ENCODE measurements at regions not wholly inside any gene's neighbourhood (a gene's known extent, or its start where the extent isn't known, plus 50 kb on each side); places are given as distances from the start of the nearest gene placed in this dataset.
"Not testable (repeated sequence)": the region's sequence is repeated elsewhere in the genome, so short reads cannot be mapped to it uniquely, and the experiment has no call there.

DNA sequence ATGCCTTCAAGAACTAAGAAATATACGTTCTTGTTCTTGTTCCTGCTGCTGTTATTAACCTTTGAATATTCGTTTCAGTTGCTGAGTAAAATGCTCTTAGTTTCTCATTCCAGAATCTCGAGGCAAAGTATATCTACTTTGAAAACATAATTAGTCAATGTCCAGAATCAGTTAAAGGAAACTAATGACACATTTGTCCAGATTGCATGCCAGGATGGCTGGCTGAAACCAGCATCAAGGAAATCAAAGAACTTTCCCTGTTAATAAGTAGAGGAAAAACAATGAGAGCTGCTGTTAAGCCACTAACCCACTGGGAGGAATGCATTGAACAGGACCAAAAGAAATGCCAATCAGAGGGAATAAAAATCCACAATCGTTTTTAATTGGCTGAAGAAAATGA lies 196.9 kb downstream of the ALDH8A1 start:
- no peak for DNase-seq
- no peaks in the 10 kb centered on the region for H3K9me3 Mint-ChIP-seq
- no peak overlapping the region for H3K27ac Mint-ChIP-seq
- no peaks in the 10 kb centered on the region for H3K4me1 Mint-ChIP-seq
- H3K27me3 Mint-ChIP-seq (ENCODE audit: low read depth, poor library complexity) = peaks cover 7% of the 10 kb centered on the region
- TF ChIP-seq, protein P1, sequence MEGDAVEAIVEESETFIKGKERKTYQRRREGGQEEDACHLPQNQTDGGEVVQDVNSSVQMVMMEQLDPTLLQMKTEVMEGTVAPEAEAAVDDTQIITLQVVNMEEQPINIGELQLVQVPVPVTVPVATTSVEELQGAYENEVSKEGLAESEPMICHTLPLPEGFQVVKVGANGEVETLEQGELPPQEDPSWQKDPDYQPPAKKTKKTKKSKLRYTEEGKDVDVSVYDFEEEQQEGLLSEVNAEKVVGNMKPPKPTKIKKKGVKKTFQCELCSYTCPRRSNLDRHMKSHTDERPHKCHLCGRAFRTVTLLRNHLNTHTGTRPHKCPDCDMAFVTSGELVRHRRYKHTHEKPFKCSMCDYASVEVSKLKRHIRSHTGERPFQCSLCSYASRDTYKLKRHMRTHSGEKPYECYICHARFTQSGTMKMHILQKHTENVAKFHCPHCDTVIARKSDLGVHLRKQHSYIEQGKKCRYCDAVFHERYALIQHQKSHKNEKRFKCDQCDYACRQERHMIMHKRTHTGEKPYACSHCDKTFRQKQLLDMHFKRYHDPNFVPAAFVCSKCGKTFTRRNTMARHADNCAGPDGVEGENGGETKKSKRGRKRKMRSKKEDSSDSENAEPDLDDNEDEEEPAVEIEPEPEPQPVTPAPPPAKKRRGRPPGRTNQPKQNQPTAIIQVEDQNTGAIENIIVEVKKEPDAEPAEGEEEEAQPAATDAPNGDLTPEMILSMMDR (IDR thresholded peaks at IDR 0.05) = no peak
- no peaks in the 10 kb centered on the region for H3K36me3 Mint-ChIP-seq (ENCODE audit: low read depth)
- no peak overlapping the region for H3K4me3 Mint-ChIP-seq

DNA sequence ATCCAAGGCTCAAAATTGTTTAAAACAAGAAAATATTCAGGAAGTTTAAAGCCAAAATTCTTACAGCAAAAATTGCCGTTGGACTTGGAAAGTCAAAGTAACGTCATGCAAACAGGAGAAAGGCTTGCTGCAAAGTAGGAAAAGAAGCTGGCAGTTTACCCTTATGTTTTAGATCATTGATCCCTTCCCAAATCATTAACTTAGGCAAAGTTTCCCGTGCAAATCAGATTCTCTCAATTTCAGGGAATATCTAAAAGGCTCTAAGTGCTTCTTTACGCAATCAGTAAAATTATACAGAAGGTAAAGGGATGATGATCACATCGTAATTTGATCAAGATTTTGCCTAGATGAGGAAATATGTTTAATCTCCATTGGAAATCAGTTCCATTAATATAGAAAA lies 197.5 kb downstream of the ALDH8A1 start:
- H3K9me3 Mint-ChIP-seq = no peaks in the 10 kb centered on the region
- peaks cover 7% of the 10 kb centered on the region for H3K27me3 Mint-ChIP-seq (ENCODE audit: low read depth, poor library complexity)
- no peak overlapping the region for H3K4me3 Mint-ChIP-seq
- no peaks in the 10 kb centered on the region for H3K36me3 Mint-ChIP-seq (ENCODE audit: low read depth)
- no peak overlapping the region for H3K27ac Mint-ChIP-seq
- H3K4me1 Mint-ChIP-seq = no peaks in the 10 kb centered on the region
- no peak for DNase-seq
- TF ChIP-seq, protein P1 (IDR thresholded peaks at IDR 0.05) = no peak

GRCh38 chr6:134750669-134751068 lies 199.2 kb downstream of the ALDH8A1 start:
- H3K9me3 Mint-ChIP-seq = no peaks in the 10 kb centered on the region
- no peaks in the 10 kb centered on the region for H3K4me1 Mint-ChIP-seq
- TF ChIP-seq, protein P1 (IDR thresholded peaks at IDR 0.05) = no peak
- H3K27me3 Mint-ChIP-seq (ENCODE audit: low read depth, poor library complexity) = peaks cover 5% of the 10 kb centered on the region
- H3K4me3 Mint-ChIP-seq = no peak overlapping the region
- H3K36me3 Mint-ChIP-seq (ENCODE audit: low read depth) = no peaks in the 10 kb centered on the region
- H3K27ac Mint-ChIP-seq = peak overlapping the region; percentile 18
- no peak for DNase-seq

DNA sequence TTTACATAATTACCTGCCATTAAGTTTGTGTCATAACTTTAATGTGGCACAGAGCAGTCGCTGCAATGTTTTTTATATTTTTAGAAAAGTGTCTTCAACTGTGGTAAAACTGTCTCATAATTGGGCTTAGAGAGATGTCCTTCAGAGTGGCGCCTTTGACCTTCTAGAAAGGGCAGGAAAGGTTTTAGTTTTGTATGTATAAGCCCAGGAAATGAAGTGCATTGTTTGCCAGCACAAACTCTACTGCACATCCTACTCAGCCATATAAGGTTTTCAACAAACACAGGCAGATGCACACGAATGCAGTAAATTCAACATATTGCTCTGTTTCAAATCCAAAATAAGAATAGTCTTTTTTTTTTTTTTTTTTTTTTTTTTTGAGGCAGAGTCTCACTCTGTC lies 201.4 kb downstream of the ALDH8A1 start:
- Mint-ChIP-seq H3K27ac (no peak overlapping the region), H3K4me3 (no peak overlapping the region), H3K9me3 (no peaks in the 10 kb centered on the region), H3K4me1 (no peaks in the 10 kb centered on the region), H3K36me3 (ENCODE audit: low read depth) (no peaks in the 10 kb centered on the region), H3K27me3 (ENCODE audit: low read depth, poor library complexity) (peaks cover 5% of the 10 kb centered on the region)
- no peak for DNase-seq
- TF ChIP-seq, protein P1 (IDR thresholded peaks at IDR 0.05) = no peak

DNA sequence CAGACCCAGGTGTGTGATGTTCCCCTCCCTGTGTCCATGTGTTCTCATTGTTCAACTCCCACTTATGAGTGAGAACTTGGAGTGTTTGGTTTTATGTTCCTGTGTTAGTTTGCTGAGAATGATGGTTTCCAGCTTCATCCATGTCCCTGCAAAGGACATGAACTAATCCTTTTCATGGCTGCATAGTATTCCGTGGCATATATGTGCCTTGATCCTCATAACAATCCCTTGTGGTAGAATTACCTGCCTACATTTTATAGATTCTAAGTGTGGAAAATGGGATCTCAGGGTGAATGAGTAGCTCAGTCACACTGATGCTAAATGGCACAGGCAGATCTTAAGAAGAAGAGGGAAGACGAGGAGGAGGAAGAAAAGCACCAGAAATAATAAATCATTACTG lies 202.7 kb downstream of the ALDH8A1 start:
- H3K9me3 Mint-ChIP-seq; H3K36me3 Mint-ChIP-seq (ENCODE audit: low read depth); H3K4me1 Mint-ChIP-seq; DNase-seq; H3K27ac Mint-ChIP-seq; H3K27me3 Mint-ChIP-seq (ENCODE audit: low read depth, poor library complexity); H3K4me3 Mint-ChIP-seq: not testable (repeated sequence)

- Mint-ChIP-seq H3K4me1 (peaks cover 5% of the 10 kb centered on the region), H3K36me3 (ENCODE audit: low read depth) (no peaks in the 10 kb centered on the region), H3K4me3 (no peak overlapping the region), H3K27me3 (ENCODE audit: low read depth, poor library complexity) (peaks cover 5% of the 10 kb centered on the region), H3K9me3 (no peaks in the 10 kb centered on the region), H3K27ac (peak overlapping the region; percentile 74)
- TF ChIP-seq, protein P1 (IDR thresholded peaks at IDR 0.05) = no peak
- DNase-seq = no peak
These were observed 203.8 kb downstream of the ALDH8A1 start for GRCh38 chr6:134746140-134746539.

- DNase-seq; H3K4me1 Mint-ChIP-seq; H3K27me3 Mint-ChIP-seq (ENCODE audit: low read depth, poor library complexity); H3K36me3 Mint-ChIP-seq (ENCODE audit: low read depth); H3K4me3 Mint-ChIP-seq; H3K9me3 Mint-ChIP-seq; H3K27ac Mint-ChIP-seq: not testable (repeated sequence)
These were observed 204.7 kb downstream of the ALDH8A1 start for GRCh38 chr6:134745192-134745591.
